ENCODE measurements at regions not wholly inside any gene's neighbourhood (a gene's known extent, or its start where the extent isn't known, plus 50 kb on each side); places are given as distances from the start of the nearest gene placed in this dataset.

GRCh38 chr10:4281190-4281825 lies 496.3 kb upstream of the KLF6 start:
- peaks cover 0 to 5% of the 10 kb centered on the region in 2 donors for H3K4me1 Mint-ChIP-seq
- Histone ChIP-seq H3K27ac (ENCODE audit: low read length) (no peak overlapping the region), H3K4me3 (ENCODE audit: low read length) (no peak overlapping the region), H3K4me1 (ENCODE audit: control insufficient read depth, insufficient read depth, low read length) (no peaks in the 10 kb centered on the region), H3K27me3 (ENCODE audit: control insufficient read depth, insufficient read depth, low read length) (no peaks in the 10 kb centered on the region), H3K9me3 (ENCODE audit: control insufficient read depth, insufficient read depth, low read length) (no peaks in the 10 kb centered on the region), H3K36me3 (ENCODE audit: control insufficient read depth, insufficient read depth, low read length) (no peaks in the 10 kb centered on the region)
- 90% methylated on average over 6 of the region's 6 CpGs for WGBS (ENCODE audit: insufficient coverage)
- DNase-seq (no peak), ATAC-seq (no peak)
- intact Hi-C loops (cut with micrococcal nuclease): no loop called here
- H3K36me3 Mint-ChIP-seq: no peaks in the 10 kb centered on the region
- no peaks in the 10 kb centered on the region for H3K9me3 Mint-ChIP-seq
- H3K27me3 Mint-ChIP-seq (ENCODE audit: low read depth in 2 of 2): no peaks in the 10 kb centered on the region
- TF ChIP-seq, protein P1, sequence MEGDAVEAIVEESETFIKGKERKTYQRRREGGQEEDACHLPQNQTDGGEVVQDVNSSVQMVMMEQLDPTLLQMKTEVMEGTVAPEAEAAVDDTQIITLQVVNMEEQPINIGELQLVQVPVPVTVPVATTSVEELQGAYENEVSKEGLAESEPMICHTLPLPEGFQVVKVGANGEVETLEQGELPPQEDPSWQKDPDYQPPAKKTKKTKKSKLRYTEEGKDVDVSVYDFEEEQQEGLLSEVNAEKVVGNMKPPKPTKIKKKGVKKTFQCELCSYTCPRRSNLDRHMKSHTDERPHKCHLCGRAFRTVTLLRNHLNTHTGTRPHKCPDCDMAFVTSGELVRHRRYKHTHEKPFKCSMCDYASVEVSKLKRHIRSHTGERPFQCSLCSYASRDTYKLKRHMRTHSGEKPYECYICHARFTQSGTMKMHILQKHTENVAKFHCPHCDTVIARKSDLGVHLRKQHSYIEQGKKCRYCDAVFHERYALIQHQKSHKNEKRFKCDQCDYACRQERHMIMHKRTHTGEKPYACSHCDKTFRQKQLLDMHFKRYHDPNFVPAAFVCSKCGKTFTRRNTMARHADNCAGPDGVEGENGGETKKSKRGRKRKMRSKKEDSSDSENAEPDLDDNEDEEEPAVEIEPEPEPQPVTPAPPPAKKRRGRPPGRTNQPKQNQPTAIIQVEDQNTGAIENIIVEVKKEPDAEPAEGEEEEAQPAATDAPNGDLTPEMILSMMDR (IDR thresholded peaks at IDR 0.05): no peak
- H3K4me3 Mint-ChIP-seq: no peak overlapping the region
- H3K27ac Mint-ChIP-seq: no peak overlapping the region

GRCh38 chr10:4280461-4281189 lies 495.6 kb upstream of the KLF6 start:
- WGBS (ENCODE audit: insufficient coverage): 90% methylated on average over 5 of the region's 7 CpGs
- no peaks in the 10 kb centered on the region for H3K4me1 ChIP-seq (ENCODE audit: control insufficient read depth, insufficient read depth, low read length)
- Mint-ChIP-seq H3K36me3 (no peaks in the 10 kb centered on the region), H3K4me3 (no peak overlapping the region), H3K27ac (no peak overlapping the region), H3K9me3 (no peaks in the 10 kb centered on the region), H3K4me1 (peaks cover 0 to 5% of the 10 kb centered on the region in 2 donors), H3K27me3 (ENCODE audit: low read depth in 2 of 2) (no peaks in the 10 kb centered on the region)
- no peak for DNase-seq
- TF ChIP-seq, protein P1 (IDR thresholded peaks at IDR 0.05): no peak
- no peak overlapping the region for H3K27ac ChIP-seq (ENCODE audit: low read length)
- no peaks in the 10 kb centered on the region for H3K27me3 ChIP-seq (ENCODE audit: control insufficient read depth, insufficient read depth, low read length)
- intact Hi-C loops (cut with micrococcal nuclease): no loop called here
- no peak overlapping the region for H3K4me3 ChIP-seq (ENCODE audit: low read length)
- H3K9me3 ChIP-seq (ENCODE audit: control insufficient read depth, insufficient read depth, low read length): no peaks in the 10 kb centered on the region
- no peaks in the 10 kb centered on the region for H3K36me3 ChIP-seq (ENCODE audit: control insufficient read depth, insufficient read depth, low read length)
- no peak for ATAC-seq

DNA sequence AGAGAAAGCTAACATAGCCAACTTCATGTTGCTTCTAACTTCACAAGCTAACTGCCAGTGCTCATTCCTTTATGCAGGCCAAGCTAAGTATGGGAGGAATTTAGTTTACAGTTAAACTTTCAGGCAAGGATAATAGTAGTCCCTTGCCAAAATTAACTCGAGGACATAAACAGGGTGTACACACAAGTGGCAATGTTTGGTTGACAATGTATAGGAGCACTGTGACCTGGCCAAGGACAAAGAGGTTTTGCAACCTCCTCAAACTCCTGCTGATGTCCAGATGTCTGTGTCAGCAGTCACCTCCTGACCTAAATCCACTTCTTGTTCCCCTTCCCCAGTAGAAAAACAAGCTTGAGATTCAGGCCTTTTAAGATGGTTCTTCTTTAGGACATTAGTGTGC lies 494.6 kb upstream of the KLF6 start:
- Histone ChIP-seq H3K27ac (ENCODE audit: low read length) (no peak overlapping the region), H3K4me3 (ENCODE audit: low read length) (no peak overlapping the region), H3K9me3 (ENCODE audit: control insufficient read depth, insufficient read depth, low read length) (no peaks in the 10 kb centered on the region), H3K4me1 (ENCODE audit: control insufficient read depth, insufficient read depth, low read length) (no peaks in the 10 kb centered on the region), H3K27me3 (ENCODE audit: control insufficient read depth, insufficient read depth, low read length) (no peaks in the 10 kb centered on the region), H3K36me3 (ENCODE audit: control insufficient read depth, insufficient read depth, low read length) (no peaks in the 10 kb centered on the region)
- TF ChIP-seq, protein P1 (IDR thresholded peaks at IDR 0.05): no peak
- H3K4me3 Mint-ChIP-seq: no peak overlapping the region
- DNase-seq: no peak
- no peaks in the 10 kb centered on the region for H3K4me1 Mint-ChIP-seq
- intact Hi-C loops (cut with micrococcal nuclease): no loop called here
- WGBS (ENCODE audit: insufficient coverage): 75% methylated on average over 1 of the region's 1 CpG
- no peak for ATAC-seq
- no peaks in the 10 kb centered on the region for H3K27me3 Mint-ChIP-seq (ENCODE audit: low read depth in 2 of 2)
- H3K27ac Mint-ChIP-seq: no peak overlapping the region
- no peaks in the 10 kb centered on the region for H3K36me3 Mint-ChIP-seq
- H3K9me3 Mint-ChIP-seq: no peaks in the 10 kb centered on the region

Data from natural killer cell (primary cell).